ENCODE measurements at regions not wholly inside any gene's neighbourhood (a gene's known extent, or its start where the extent isn't known, plus 50 kb on each side); places are given as distances from the start of the nearest gene placed in this dataset.

GRCh38 chr13:78102741-78103140 is 184.1 kb upstream of the EDNRB start:
- no peak overlapping the region for H3K4me3 ChIP-seq (ENCODE audit: low read depth, low read length)
- TF ChIP-seq, protein P1, sequence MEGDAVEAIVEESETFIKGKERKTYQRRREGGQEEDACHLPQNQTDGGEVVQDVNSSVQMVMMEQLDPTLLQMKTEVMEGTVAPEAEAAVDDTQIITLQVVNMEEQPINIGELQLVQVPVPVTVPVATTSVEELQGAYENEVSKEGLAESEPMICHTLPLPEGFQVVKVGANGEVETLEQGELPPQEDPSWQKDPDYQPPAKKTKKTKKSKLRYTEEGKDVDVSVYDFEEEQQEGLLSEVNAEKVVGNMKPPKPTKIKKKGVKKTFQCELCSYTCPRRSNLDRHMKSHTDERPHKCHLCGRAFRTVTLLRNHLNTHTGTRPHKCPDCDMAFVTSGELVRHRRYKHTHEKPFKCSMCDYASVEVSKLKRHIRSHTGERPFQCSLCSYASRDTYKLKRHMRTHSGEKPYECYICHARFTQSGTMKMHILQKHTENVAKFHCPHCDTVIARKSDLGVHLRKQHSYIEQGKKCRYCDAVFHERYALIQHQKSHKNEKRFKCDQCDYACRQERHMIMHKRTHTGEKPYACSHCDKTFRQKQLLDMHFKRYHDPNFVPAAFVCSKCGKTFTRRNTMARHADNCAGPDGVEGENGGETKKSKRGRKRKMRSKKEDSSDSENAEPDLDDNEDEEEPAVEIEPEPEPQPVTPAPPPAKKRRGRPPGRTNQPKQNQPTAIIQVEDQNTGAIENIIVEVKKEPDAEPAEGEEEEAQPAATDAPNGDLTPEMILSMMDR (conservative IDR thresholded peaks at IDR 0.05; ENCODE audit: low read depth, low read length): no peak
- no peak for DNase-seq (ENCODE audit: low read depth)

GRCh38 chr13:78102121-78102677 is 183.6 kb upstream of the EDNRB start:
- no peak for DNase-seq (ENCODE audit: low read depth)
- TF ChIP-seq, protein P1 (conservative IDR thresholded peaks at IDR 0.05; ENCODE audit: low read depth, low read length): no peak
- no peak overlapping the region for H3K4me3 ChIP-seq (ENCODE audit: low read depth, low read length)

GRCh38 chr13:78100486-78100885 is 181.9 kb upstream of the EDNRB start:
- H3K4me3 ChIP-seq (ENCODE audit: low read depth, low read length): no peak overlapping the region
- no peak for DNase-seq (ENCODE audit: low read depth)
- TF ChIP-seq, protein P1 (conservative IDR thresholded peaks at IDR 0.05; ENCODE audit: low read depth, low read length): no peak

- H3K4me3 ChIP-seq (ENCODE audit: low read depth, low read length): no peak overlapping the region
- DNase-seq (ENCODE audit: low read depth): no peak
- TF ChIP-seq, protein P1 (conservative IDR thresholded peaks at IDR 0.05; ENCODE audit: low read depth, low read length): no peak
These were observed 179.6 kb upstream of the EDNRB start for GRCh38 chr13:78098249-78098648.

- TF ChIP-seq, protein P1 (conservative IDR thresholded peaks at IDR 0.05; ENCODE audit: low read depth, low read length): no peak
- H3K4me3 ChIP-seq (ENCODE audit: low read depth, low read length): no peak overlapping the region
- DNase-seq (ENCODE audit: low read depth): no peak
These were observed 177.6 kb upstream of the EDNRB start for GRCh38 chr13:78096221-78096620.

DNA sequence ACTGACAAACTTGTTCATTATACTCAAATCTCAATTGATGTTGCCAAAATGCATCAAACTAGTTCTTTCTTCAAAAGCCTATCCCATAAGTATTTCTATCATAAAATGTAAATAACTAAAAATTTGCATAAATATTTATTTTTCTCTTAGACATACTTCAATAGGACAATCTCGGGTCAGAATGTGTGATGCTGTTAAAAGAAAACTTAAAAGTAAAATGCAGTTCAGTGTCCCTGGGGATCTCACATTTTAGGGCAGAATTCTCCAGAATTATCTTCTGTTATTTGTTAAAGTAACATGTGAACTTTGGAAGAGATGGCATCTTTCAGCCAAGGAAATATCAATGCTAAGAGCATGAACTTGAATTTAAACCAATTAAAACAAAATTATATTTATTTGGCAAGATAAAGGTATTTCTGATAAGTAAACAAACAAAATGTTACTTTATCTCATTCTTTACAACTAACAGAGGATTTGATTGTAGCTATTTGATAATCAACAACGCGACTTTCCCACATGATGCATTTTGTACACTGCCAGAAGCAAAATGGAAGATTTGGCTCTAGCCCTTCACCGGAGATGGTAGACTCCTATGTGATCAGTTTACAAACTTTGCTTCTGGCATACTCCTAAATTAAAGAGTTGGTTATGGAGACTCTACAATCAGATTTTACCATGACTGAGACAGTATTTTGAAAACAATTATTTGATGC is 169.5 kb upstream of the EDNRB start:
- DNase-seq (ENCODE audit: low read depth): no peak
- no peak overlapping the region for H3K4me3 ChIP-seq (ENCODE audit: low read depth, low read length)
- TF ChIP-seq, protein P1 (conservative IDR thresholded peaks at IDR 0.05; ENCODE audit: low read depth, low read length): no peak
